Activated CD8-positive, alpha-beta memory T cell treated with anti-CD3 and anti-CD28 coated beads for 48 hours (primary cell): ENCODE measurements at regions not wholly inside any gene's neighbourhood (a gene's known extent, or its start where the extent isn't known, plus 50 kb on each side); places are given as distances from the start of the nearest gene placed in this dataset.
"Not testable (repeated sequence)": the region's sequence is repeated elsewhere in the genome, so short reads cannot be mapped to it uniquely, and the experiment has no call there.

ENCODE experiments used
- DNase-seq, 3 experiments: peaks; one replicate each; pipeline ENCODE4 v3.0.0-alpha.2; 2020; ENCODE audit warnings: low read depth in 2 of 3, low spot score in 2 of 3

- no peak for DNase-seq
These were observed 52.8 kb upstream of the IKZF1 start for GRCh38 chr7:50251765-50252164.

- DNase-seq, result no peak
These were observed 58.0 kb upstream of the IKZF1 start for GRCh38 chr7:50246551-50246950.

GRCh38 chr7:50242111-50242510 lies 62.4 kb upstream of the IKZF1 start:
- not testable (repeated sequence) for DNase-seq

DNA sequence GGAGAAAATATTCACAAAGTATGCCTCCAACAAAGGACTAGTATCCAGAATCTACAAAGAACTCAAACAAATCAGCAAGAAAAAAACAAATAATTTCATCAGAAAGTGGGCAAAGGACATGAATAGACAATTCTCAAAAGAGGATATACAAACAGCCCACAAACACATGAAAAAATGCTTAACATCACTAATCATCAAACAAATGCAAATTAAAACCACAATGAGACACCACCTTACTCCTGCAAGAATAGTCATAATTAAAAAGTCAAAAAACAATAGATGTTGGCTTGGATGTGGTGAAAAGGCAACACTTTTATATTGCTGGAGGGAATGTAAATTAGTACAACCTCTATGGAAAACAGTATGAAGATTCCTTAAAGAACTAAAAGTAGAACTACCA lies 63.8 kb upstream of the IKZF1 start:
- DNase-seq, result not testable (repeated sequence)

GRCh38 chr7:50229964-50230363 lies 74.6 kb upstream of the IKZF1 start:
- no peak for DNase-seq

- no peak for DNase-seq
These were observed 76.4 kb upstream of the IKZF1 start for GRCh38 chr7:50228148-50228547.

DNA sequence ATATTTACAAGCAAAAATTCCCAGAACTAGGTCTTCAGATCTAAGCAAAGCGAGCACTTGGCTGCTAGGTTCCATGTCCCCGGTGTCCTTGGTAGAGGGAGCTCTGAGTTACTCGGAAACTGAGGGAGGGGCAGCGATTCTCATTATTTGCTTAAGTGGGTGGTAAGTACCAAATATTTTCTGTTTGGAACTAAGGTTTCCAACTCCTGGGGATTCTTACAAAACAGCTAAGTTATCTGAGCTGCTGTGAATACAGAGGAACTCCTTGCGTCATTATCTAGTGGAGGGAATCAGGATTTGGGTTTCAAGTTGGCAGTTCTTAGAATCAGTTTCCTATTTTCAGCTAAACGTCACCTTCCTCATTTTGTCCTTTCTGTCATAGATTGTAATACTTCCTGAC lies 76.8 kb upstream of the IKZF1 start:
- DNase-seq, result no peak

GRCh38 chr7:50226669-50227068 lies 77.8 kb upstream of the IKZF1 start:
- no peak for DNase-seq

GRCh38 chr7:50226145-50226544 lies 78.4 kb upstream of the IKZF1 start:
- DNase-seq, result no peak

DNA sequence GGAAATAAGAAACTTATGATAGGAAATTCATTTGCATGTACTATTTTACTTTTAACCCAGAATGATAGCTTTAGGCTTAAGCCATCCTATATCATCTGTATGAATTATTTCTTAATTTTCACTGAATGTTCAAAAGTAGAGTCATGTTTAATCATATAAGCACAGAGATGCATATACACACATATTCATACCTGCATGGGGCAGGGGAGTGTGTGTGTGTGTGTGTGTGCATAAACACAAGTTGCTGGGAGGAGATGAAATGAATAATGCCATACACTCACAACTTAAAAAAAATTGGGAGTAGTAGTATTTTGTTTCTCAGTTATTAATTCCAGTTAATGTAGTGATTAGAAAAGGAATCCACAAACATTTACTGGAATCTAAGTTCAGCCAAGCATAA lies 83.1 kb upstream of the IKZF1 start:
- no peak for DNase-seq

GRCh38 chr7:50221028-50221427 lies 83.5 kb upstream of the IKZF1 start:
- DNase-seq, result no peak

DNA sequence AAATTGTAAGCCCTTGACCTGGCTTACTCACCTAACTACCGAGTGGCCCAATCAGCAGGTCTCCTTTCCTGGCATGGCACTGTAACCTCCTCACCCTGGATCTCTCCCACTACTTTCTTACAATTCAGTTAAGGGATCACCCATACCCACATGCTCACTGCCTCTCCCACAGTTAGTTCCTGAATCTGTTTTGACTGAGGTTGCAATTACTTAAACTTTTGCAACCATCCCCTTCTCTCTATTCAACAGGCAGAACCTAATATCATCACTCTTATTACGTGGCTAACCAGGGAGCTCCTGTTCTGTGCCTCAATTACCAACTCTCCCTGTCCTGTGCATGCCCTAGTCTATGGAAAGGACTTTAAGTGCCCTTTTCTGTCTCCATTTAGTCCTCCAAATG lies 84.2 kb upstream of the IKZF1 start:
- no peak for DNase-seq

- no peak for DNase-seq
These were observed 86.7 kb upstream of the IKZF1 start for GRCh38 chr7:50217821-50218281.

DNA sequence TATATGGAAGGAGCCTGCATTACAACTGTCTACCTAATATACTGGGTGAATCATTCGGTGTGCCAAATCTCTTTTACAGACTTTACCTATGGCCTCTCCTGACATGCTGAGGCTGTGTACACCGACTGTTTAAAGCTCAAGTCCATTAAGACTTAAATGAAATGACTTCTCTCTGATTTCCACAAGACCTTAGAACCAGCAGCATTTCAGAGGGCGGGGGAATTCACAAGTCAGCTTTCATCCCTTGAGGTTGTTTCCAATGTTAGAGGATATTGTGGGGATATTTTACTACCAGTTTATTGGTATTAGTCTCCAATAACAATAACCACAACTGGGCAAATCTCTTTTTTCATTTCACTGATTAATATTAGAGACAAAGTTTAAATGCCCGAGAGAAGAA lies 87.1 kb upstream of the IKZF1 start:
- DNase-seq, result no peak

DNA sequence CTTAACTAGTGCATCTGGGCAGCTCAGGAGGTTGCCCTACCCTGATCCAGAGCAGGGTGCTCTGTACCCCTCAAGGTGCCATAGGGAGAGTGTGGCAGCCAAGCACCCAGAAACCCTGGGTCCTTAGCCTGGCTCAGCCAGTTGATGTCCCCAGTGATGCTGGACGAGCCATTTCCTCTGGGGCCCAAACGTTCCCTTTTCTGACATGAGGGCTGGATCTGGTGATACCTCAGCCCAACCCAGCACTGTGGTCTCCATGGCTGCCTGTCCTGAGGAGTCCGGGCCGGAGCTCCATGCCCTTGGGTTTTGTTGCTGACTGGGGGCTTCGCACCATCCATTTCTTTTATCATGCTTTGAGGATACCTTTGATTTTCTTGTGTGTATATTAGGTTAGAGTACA lies 87.9 kb upstream of the IKZF1 start:
- DNase-seq, result no peak

- no peak for DNase-seq
These were observed 89.7 kb upstream of the IKZF1 start for GRCh38 chr7:50214771-50215170.

GRCh38 chr7:50214126-50214670 lies 90.3 kb upstream of the IKZF1 start:
- DNase-seq, result no peak

GRCh38 chr7:50213622-50214017 lies 90.9 kb upstream of the IKZF1 start:
- no peak for DNase-seq

DNA sequence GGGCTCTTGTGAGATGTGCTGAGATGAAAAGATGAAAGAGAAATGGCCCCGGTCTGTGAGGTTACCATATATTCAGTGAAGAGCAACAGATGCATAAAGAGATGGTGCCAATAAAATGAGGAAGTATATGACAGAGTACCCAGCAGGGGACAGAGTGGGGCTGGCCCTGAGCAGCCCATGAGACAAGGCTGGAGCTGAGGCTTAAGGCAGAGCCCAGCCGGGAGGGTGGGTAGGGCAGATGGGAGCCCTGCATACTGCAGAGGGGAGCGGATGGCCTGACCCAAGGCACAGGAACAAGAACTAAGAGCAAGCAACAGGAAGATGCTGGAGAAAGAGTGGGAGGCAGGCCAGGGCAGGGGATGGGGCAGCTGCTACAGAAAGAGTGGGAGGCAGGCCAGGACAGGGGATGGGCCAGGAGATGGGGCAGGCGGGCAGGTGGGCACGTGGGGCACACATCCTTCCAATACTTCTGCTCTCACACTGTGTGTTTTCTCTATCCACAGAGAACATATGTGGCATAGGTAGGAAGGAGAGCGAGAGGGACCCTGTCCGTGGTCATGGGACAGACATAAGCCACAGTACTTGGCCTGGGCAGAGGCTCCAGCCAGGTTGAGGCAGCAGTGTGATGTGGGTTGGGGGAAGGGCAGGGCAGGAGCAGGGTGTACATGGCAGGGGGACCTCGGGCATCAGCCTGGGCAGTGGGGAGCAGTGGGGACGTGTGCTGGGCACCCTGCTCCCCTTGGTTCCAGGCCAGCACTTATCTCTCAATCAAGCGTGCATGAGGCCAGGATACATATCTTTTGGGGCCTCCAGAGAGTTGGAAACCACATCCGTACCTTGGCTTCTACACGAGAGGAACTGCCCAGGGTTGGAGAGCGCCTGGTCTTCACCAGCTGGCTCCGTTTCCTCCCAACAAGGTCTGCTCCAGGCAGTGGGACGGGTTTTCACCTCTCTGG lies 91.6 kb upstream of the IKZF1 start:
- no peak for DNase-seq

- DNase-seq, result no peak
These were observed 92.5 kb upstream of the IKZF1 start for GRCh38 chr7:50212016-50212325.

GRCh38 chr7:50211130-50212015 lies 93.1 kb upstream of the IKZF1 start:
- no peak for DNase-seq

DNA sequence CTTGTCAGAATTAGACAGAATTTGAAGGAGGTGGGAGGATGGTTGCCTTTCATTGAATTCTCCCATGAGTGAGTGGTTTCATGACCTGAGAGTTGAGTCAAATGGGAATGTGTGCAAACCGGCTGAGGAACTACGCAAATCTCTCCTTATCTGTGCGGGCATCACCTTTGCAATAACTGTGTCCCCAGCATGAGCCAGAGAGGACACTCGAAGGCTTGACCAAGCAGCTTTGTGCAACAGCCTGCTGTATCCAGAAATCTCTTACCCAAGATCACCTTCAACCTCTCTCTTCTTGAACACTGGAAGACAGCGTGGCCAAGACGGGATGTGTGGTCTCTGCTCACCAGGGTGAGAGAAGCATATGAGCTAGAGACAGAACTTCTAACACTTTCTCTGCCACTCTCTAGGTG lies 93.8 kb upstream of the IKZF1 start:
- DNase-seq, result no peak
